Choroid plexus epithelial cell (primary cell): ENCODE measurements at regions not wholly inside any gene's neighbourhood (a gene's known extent, or its start where the extent isn't known, plus 50 kb on each side); places are given as distances from the start of the nearest gene placed in this dataset.

ENCODE experiments used
- DNase-seq: peaks from one replicate; pipeline ENCODE4 v3.0.0-alpha.2; 2010; ENCODE audit warnings: low read depth
- H3K4me3 ChIP-seq: 2 replicates; pipeline ENCODE4 v1.5.1; 2011; ENCODE audit warnings: low read depth, mild to moderate bottlenecking, control low read depth, low read length, moderate library complexity
- TF ChIP-seq, protein P1 (sequence below): conservative IDR thresholded peaks from 2 replicates; pipeline ENCODE4 v1.5.1; 2011; ENCODE audit warnings: low read depth, mild to moderate bottlenecking, control low read depth, inconsistent platforms, low read length, moderate library complexity

DNA sequence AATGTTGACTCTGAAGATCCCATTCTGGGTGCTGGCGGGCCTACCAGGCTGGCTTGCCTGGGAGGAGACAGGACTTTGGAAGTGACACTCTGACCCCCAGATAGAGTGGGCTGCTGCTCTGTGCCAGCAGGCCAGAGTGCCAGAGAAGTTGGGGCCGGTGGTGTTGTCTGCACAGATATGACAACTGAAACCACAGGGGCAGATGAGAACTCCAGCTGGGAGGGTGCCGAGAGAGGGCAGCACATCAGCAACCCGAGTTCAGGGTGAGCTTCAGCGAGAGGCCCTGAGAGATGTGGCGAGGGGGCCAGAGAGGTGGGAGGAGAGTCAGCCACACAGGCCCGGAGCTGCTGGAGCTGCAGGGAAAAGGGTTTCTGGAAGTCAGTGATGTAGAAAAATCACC, 193.2 kb upstream of the MGMT start:
- DNase-seq = no peak
- TF ChIP-seq, protein P1, sequence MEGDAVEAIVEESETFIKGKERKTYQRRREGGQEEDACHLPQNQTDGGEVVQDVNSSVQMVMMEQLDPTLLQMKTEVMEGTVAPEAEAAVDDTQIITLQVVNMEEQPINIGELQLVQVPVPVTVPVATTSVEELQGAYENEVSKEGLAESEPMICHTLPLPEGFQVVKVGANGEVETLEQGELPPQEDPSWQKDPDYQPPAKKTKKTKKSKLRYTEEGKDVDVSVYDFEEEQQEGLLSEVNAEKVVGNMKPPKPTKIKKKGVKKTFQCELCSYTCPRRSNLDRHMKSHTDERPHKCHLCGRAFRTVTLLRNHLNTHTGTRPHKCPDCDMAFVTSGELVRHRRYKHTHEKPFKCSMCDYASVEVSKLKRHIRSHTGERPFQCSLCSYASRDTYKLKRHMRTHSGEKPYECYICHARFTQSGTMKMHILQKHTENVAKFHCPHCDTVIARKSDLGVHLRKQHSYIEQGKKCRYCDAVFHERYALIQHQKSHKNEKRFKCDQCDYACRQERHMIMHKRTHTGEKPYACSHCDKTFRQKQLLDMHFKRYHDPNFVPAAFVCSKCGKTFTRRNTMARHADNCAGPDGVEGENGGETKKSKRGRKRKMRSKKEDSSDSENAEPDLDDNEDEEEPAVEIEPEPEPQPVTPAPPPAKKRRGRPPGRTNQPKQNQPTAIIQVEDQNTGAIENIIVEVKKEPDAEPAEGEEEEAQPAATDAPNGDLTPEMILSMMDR = no peak
- H3K4me3 ChIP-seq = no peak overlapping the region

DNA sequence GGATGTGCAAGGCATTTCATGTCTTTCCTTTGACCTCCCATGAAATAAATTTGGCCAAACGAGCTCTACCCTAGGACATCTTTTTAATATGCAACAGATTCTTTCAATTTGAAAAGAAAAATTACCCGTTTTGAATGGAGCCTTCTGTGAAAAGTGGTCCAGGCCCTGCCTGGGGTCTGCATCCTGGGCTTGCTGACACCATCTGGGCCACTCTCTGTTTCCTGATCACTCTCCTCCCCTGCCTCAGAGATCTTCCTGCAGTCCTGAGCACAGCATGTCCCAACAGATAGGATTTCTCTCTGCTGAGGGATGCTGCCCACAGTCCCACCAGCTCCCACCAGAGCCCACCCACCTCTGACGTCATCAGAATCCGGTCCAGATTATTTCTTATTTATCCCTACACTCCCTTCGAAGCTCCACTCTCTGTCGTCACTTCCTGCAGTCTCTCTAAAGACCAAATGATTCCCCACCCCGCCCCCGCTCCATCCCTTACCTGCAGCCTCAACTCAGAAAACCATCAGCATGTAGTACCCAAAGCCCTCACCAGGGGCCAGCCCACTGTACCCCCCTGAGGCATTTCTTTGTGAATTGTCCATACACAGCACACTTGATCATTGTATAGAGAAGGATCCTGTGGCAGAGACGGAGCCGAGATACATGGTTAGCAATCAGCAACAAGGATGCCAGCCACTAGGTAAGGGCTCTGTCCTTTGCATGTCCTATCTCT, 192.1 kb upstream of the MGMT start:
- no peak overlapping the region for H3K4me3 ChIP-seq
- DNase-seq = no peak
- TF ChIP-seq, protein P1 = no peak

GRCh38 chr10:129275886-129276285, 191.2 kb upstream of the MGMT start:
- TF ChIP-seq, protein P1 = no peak
- DNase-seq = no peak
- no peak overlapping the region for H3K4me3 ChIP-seq

- H3K4me3 ChIP-seq = no peak overlapping the region
- TF ChIP-seq, protein P1 = no peak
- DNase-seq = no peak
These were observed 190.0 kb upstream of the MGMT start for GRCh38 chr10:129277084-129277483.

GRCh38 chr10:129277841-129278240, 189.2 kb upstream of the MGMT start:
- H3K4me3 ChIP-seq = no peak overlapping the region
- TF ChIP-seq, protein P1 = no peak
- DNase-seq = no peak

- no peak overlapping the region for H3K4me3 ChIP-seq
- TF ChIP-seq, protein P1 = no peak
- no peak for DNase-seq
These were observed 188.4 kb upstream of the MGMT start for GRCh38 chr10:129278686-129279085.
